Activated naive CD8-positive, alpha-beta T cell treated with anti-CD3 and anti-CD28 coated beads, Interleukin-2, amount 50 U/mL, for 24 hours (primary cell): ENCODE measurements at regions not wholly inside any gene's neighbourhood (a gene's known extent, or its start where the extent isn't known, plus 50 kb on each side); places are given as distances from the start of the nearest gene placed in this dataset.

ENCODE experiments used
- ATAC-seq: fragments of 150-1000 bp; cut with Tn5 transposase; one replicate; pipeline ENCODE4 v1.10.0; 2021
- DNase-seq: peaks from one replicate; pipeline ENCODE4 v3.0.0; 2021
- H3K27ac Mint-ChIP-seq: one replicate; pipeline ENCODE4 v1.8.0; 2021; ENCODE audit warnings: mild to moderate bottlenecking, mixed read lengths
- H3K27me3 Mint-ChIP-seq: one replicate; pipeline ENCODE4 v1.8.0; 2021; ENCODE audit warnings: mixed read lengths
- H3K36me3 Mint-ChIP-seq: one replicate; pipeline ENCODE4 v1.8.0; 2021; ENCODE audit warnings: low read depth, mixed read lengths
- H3K4me1 Mint-ChIP-seq: one replicate; pipeline ENCODE4 v1.8.0; 2021; ENCODE audit warnings: mixed read lengths
- H3K4me3 Mint-ChIP-seq: one replicate; pipeline ENCODE4 v1.8.0; 2021; ENCODE audit warnings: mild to moderate bottlenecking, moderate library complexity, mixed read lengths
- H3K9me3 Mint-ChIP-seq: one replicate; pipeline ENCODE4 v1.8.0; 2021; ENCODE audit warnings: mixed read lengths

DNA sequence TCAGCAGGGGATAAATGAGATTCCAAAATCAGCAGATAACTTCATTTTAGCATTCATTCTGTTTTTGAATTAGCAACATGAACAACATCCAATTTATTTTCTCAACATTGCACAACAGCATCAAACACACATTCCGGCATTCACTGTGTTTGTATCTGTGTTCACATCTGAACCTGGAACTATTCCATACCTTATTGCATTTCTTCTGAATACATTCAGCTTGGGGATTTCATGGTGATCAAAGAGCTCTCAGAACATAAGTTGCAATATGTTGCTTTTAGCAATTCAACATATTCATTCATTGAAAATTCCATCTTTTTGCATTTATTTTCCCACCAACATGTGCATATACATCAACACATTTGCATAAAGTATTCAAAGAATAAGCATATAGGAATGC lies 1431.7 kb upstream of the PIK3C3 start:
- H3K36me3 Mint-ChIP-seq: no peaks in the 10 kb centered on the region
- no peaks in the 10 kb centered on the region for H3K4me1 Mint-ChIP-seq
- no peaks in the 10 kb centered on the region for H3K27me3 Mint-ChIP-seq
- no peaks in the 10 kb centered on the region for H3K9me3 Mint-ChIP-seq
- no peak for DNase-seq
- no peak overlapping the region for H3K27ac Mint-ChIP-seq
- H3K4me3 Mint-ChIP-seq: no peak overlapping the region
- no peak for ATAC-seq

DNA sequence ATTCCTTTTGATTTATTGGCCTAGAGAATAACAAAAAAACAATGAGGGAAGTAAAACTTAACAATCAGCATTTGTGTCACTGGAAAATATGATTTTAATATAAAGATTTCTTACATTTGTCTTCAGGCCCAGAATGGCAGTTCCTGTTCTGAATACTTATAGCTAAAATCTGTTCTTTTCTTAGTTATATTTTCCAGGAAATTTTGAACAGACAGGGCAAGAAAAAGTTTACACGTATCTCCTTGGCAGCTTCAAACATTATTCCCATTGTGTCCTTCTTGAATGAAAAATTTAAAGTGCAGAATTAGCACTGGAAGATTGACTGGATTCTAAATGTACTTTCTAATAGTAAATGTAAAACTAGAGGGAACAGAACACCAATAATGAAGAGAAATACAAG lies 1454.0 kb upstream of the PIK3C3 start:
- H3K4me1 Mint-ChIP-seq: no peaks in the 10 kb centered on the region
- no peaks in the 10 kb centered on the region for H3K27me3 Mint-ChIP-seq
- no peak for ATAC-seq
- DNase-seq: no peak
- no peaks in the 10 kb centered on the region for H3K36me3 Mint-ChIP-seq
- H3K27ac Mint-ChIP-seq: no peak overlapping the region
- H3K4me3 Mint-ChIP-seq: no peak overlapping the region
- peaks cover 10% of the 10 kb centered on the region for H3K9me3 Mint-ChIP-seq

DNA sequence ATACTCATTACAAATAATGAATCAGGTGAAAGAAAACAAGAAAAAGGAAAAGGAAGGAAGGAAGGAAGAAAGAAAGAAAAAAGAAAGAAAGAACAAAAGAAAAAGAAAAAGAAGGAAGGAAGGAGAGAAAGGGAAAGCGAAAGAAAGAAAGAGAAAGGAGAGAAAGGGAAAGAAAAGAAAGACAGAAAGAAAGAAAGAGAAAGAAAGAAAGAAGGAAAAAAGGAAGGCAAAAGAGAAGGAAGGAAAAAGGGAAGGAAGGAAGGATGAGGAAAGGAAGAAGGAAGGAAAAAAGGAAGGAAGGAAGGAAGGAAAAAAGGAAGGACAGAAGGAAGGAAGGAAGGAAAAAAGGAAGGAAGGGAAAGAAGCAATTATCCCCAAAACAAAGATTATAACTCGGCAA lies 1460.4 kb upstream of the PIK3C3 start:
- no peaks in the 10 kb centered on the region for H3K4me1 Mint-ChIP-seq
- H3K27me3 Mint-ChIP-seq: no peaks in the 10 kb centered on the region
- no peak for ATAC-seq
- no peak for DNase-seq
- H3K36me3 Mint-ChIP-seq: no peaks in the 10 kb centered on the region
- H3K9me3 Mint-ChIP-seq: peaks cover 12% of the 10 kb centered on the region
- H3K4me3 Mint-ChIP-seq: no peak overlapping the region
- H3K27ac Mint-ChIP-seq: no peak overlapping the region

DNA sequence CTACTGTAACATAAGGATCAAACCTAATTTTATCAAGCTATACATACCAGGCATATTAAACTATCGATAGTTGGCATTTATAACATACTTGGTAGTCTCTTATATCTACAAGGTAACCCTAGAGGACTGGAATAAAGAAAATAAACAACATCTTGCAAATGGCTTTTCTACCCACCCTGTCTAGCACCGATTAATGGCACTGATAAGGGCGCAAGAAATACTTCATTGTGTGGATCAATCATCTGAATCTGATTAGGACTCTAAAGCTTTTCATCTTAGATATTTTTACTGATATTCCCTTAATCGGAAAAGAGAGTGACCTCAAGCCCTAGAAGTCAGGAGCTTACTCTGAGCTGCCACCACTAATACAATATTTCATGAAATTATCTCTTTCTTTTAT lies 1461.7 kb upstream of the PIK3C3 start:
- ATAC-seq (no peak), DNase-seq (no peak)
- no peak overlapping the region for H3K4me3 Mint-ChIP-seq
- no peak overlapping the region for H3K27ac Mint-ChIP-seq
- H3K27me3 Mint-ChIP-seq: no peaks in the 10 kb centered on the region
- H3K4me1 Mint-ChIP-seq: no peaks in the 10 kb centered on the region
- no peaks in the 10 kb centered on the region for H3K36me3 Mint-ChIP-seq
- peaks cover 16% of the 10 kb centered on the region for H3K9me3 Mint-ChIP-seq

DNA sequence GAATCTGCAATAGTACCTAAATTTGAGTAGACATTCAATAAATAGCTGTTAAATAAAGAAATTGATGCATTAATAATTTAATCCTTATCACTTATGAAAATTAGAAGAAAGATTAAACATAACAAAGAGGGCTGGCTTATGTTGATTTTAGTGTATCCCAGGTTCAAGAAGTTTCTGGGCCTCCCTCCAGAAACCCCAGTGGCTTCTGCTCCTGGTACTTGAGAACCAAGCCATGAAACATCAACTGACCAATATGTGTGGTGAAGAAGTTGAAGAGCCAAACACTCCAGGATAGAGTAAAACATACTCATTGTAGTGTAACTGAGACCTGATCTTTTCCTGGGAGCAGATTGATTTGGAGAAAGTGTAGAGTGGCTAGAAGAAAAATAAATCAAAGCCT lies 1465.7 kb upstream of the PIK3C3 start:
- H3K4me1 Mint-ChIP-seq: no peaks in the 10 kb centered on the region
- H3K4me3 Mint-ChIP-seq: no peak overlapping the region
- H3K36me3 Mint-ChIP-seq: no peaks in the 10 kb centered on the region
- peaks cover 10% of the 10 kb centered on the region for H3K9me3 Mint-ChIP-seq
- H3K27ac Mint-ChIP-seq: no peak overlapping the region
- ATAC-seq (no peak), DNase-seq (no peak)
- H3K27me3 Mint-ChIP-seq: no peaks in the 10 kb centered on the region

DNA sequence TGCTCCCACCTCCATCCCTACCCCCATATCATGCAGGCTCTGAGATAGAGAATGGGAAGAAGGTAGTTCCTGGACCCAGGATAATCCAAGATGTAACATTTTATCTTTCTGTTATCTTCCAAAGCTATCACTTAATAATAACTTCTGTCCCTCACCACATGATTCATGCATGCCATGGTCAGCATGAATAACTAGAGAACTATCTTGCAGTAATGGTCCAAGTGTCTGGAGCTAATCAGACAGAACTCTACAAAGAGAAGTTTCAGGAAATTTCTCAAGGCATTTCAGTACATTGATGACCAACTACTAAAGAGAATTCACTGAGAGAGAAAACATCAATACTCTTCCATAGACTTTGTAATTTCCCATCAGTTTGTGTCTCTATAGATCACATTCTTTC lies 1469.7 kb upstream of the PIK3C3 start:
- Mint-ChIP-seq H3K9me3 (peaks cover 12% of the 10 kb centered on the region), H3K27me3 (no peaks in the 10 kb centered on the region), H3K27ac (no peak overlapping the region), H3K36me3 (no peaks in the 10 kb centered on the region), H3K4me1 (no peaks in the 10 kb centered on the region), H3K4me3 (no peak overlapping the region)
- DNase-seq (no peak), ATAC-seq (no peak)

DNA sequence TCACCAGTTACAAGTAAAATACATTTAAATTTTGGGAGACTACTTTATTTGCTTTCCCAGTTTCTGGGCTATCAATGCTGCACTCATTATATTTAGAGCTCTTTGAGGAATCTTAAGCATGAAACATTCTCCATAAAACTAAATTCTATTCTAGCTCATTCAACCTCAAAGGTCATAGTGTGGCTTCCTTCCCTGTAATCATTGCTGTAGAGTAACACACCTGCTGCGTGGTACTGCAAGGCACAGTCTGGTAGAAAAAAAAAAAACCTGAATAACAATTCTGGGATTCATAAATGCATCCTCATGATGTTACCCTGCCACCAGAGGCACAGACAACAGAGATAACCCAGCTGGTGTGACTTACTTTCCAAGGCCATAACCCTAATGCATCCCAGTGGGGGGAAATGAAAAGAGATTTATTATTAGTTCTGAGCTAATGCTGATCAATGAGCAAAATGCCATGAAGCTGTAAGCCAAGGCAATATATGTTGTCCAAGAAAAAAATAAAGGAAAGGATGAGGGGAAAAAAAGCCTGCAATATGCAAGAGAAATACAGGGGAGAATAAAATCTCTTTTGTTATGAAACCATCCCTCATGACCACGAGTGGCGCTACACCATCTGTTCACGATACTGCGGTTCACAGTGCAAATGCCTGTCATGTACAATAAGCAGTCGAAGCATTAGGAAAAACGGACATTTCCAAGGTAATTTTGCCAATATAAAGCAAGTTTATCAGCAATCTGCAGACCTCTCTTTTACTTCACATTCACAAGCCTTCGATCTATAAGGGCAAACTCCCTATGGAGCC lies 1481.6 kb upstream of the PIK3C3 start:
- Mint-ChIP-seq H3K36me3 (no peaks in the 10 kb centered on the region), H3K4me3 (no peak overlapping the region), H3K27me3 (no peaks in the 10 kb centered on the region), H3K27ac (no peak overlapping the region), H3K9me3 (peaks cover 7% of the 10 kb centered on the region), H3K4me1 (no peaks in the 10 kb centered on the region)
- ATAC-seq: no peak
- no peak for DNase-seq

DNA sequence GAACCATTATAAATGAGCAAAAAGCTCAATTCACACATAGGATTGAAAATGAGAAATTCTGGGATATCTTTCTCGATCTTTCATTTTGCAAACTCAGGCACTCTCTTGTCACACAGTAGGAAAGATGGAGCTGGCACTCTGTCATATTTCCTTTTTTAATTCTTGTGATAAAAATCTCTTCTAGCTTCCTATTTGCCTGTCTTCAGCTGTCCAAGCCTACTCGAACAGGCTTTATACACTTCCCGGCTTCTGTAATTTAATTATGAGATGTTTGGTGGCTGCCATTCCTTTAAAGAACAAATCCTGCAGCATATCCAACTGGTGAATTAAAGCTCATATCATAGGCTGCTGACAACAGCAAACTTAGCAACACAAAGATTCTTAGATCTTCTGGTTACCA lies 1484.3 kb upstream of the PIK3C3 start:
- ATAC-seq (no peak), DNase-seq (no peak)
- no peak overlapping the region for H3K4me3 Mint-ChIP-seq
- H3K27me3 Mint-ChIP-seq: no peaks in the 10 kb centered on the region
- H3K9me3 Mint-ChIP-seq: peaks cover under 1% of the 10 kb centered on the region
- H3K27ac Mint-ChIP-seq: no peak overlapping the region
- no peaks in the 10 kb centered on the region for H3K36me3 Mint-ChIP-seq
- no peaks in the 10 kb centered on the region for H3K4me1 Mint-ChIP-seq

DNA sequence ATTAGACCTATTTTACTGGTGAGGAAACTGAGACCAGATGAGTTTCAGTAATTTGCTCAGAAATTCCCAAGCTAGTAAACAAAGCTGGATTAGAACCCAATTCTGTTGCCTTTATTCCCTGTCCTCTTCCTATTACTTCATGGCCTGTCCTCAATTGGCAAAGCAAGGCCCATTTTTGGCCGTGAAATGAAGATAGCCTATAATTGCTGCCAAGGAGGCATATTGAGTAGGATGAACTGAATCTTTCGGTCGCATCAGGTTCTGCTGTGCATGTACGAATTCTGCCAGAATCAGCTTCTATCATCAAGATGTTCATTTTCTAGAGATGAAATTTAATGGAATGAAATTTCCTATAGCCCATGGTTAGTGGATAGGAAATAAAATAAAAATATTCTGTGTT lies 1485.2 kb upstream of the PIK3C3 start:
- H3K9me3 Mint-ChIP-seq: peaks cover 4% of the 10 kb centered on the region
- no peaks in the 10 kb centered on the region for H3K27me3 Mint-ChIP-seq
- H3K4me1 Mint-ChIP-seq: no peaks in the 10 kb centered on the region
- no peaks in the 10 kb centered on the region for H3K36me3 Mint-ChIP-seq
- H3K4me3 Mint-ChIP-seq: no peak overlapping the region
- no peak overlapping the region for H3K27ac Mint-ChIP-seq
- no peak for DNase-seq
- ATAC-seq: no peak

DNA sequence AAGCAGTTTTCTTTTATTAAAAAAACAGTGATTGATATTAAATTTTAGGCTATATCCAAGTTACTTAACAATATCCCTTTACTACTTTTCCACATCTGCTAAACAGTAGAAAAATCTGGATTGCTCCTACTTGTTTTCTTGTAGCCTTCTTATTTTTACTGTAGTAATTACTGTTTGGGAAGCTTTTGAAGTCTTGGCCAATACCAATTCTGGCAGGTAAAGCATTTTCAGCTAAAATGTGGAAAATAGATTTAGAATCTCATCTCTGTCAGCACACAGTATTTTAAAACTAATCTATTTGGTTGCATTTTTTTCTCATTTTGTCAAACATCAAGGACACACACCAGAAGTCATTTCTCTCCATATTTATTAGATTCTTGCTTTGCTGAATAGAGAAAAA lies 1485.7 kb upstream of the PIK3C3 start:
- DNase-seq (no peak), ATAC-seq (no peak)
- Mint-ChIP-seq H3K27ac (no peak overlapping the region), H3K36me3 (no peaks in the 10 kb centered on the region), H3K9me3 (peaks cover 4% of the 10 kb centered on the region), H3K27me3 (no peaks in the 10 kb centered on the region), H3K4me1 (no peaks in the 10 kb centered on the region), H3K4me3 (no peak overlapping the region)

DNA sequence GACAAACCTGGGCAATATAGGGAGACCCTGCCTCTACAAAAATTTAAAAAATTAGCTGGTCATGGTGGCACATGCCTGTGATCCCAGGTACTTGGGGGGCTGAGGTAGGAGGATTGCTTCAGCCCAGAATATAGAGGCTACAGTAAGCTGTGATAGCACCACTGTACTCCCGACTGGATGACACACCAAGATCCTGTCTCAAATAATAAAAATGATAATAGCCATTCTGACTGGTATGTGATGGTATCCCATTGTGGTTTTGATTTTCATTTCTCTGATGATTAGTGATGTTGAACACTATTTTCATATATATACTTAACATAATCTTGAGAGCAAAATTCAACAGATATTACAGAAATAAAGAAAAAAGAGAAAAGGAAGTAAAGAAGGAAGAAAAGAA lies 1491.0 kb upstream of the PIK3C3 start:
- H3K27me3 Mint-ChIP-seq: no peaks in the 10 kb centered on the region
- H3K4me1 Mint-ChIP-seq: no peaks in the 10 kb centered on the region
- H3K27ac Mint-ChIP-seq: no peak overlapping the region
- no peaks in the 10 kb centered on the region for H3K36me3 Mint-ChIP-seq
- peaks cover 8% of the 10 kb centered on the region for H3K9me3 Mint-ChIP-seq
- DNase-seq (no peak), ATAC-seq (no peak)
- no peak overlapping the region for H3K4me3 Mint-ChIP-seq

DNA sequence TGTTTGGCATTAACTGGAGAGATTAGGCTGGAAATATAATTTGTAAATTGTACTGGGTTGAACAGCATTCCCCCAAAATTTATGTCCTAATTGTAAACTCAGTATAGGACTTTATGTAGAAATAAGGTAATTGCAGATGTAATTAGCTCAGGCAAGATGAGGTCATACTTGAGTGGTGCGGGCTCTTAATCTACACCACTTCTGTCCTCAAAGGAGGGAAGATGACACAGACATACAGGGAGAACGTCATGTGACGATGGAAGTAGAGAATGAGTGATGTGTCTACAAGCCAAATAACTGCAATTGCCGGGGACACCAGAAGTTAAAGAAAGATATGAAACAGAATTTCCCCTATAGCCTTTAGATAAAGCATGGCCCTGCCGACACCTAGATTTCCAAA lies 1501.1 kb upstream of the PIK3C3 start:
- peaks cover 31% of the 10 kb centered on the region for H3K9me3 Mint-ChIP-seq
- DNase-seq (no peak), ATAC-seq (no peak)
- no peaks in the 10 kb centered on the region for H3K36me3 Mint-ChIP-seq
- H3K4me3 Mint-ChIP-seq: no peak overlapping the region
- H3K4me1 Mint-ChIP-seq: no peaks in the 10 kb centered on the region
- H3K27ac Mint-ChIP-seq: no peak overlapping the region
- H3K27me3 Mint-ChIP-seq: no peaks in the 10 kb centered on the region

DNA sequence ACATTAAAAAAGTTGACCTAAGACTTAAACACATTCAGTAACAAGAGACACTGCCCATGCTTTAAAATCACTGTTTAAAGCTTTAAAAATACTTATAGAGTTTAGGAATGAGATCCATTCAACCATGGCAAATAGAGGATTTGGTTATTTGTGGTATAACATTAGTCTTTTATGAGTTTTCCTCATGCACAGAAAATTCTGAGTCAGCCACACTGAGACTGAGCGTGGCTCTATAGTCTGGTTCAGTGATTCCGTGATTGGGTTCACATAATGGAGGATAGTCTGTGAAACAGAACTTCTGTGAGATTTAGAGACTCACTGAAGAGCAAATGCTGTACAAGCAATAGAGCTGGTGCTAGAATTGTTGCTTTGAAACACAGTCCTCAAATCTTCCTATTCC lies 1502.4 kb upstream of the PIK3C3 start:
- peaks cover 23% of the 10 kb centered on the region for H3K9me3 Mint-ChIP-seq
- no peaks in the 10 kb centered on the region for H3K36me3 Mint-ChIP-seq
- no peak overlapping the region for H3K27ac Mint-ChIP-seq
- DNase-seq: no peak
- no peaks in the 10 kb centered on the region for H3K27me3 Mint-ChIP-seq
- no peaks in the 10 kb centered on the region for H3K4me1 Mint-ChIP-seq
- ATAC-seq: no peak
- no peak overlapping the region for H3K4me3 Mint-ChIP-seq

DNA sequence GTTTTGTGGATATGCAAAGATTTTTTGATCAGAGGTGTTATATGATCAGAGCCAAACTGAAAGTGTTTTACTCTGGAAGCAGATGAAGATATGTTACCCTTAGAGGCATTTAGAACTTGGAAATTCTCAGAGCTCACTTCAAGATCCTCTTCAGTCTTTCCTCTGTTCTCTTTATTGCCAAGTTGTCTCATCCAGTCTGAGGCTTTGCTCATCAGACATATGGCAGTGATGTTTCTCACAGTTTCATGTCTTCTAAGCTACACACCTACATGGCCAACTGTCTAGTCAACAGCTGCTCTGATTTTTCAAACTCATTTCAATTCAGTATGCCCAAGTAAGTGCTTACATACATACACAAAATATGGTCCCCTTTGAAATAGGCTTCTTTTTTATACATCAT lies 1504.3 kb upstream of the PIK3C3 start:
- Mint-ChIP-seq H3K27me3 (no peaks in the 10 kb centered on the region), H3K9me3 (peaks cover 15% of the 10 kb centered on the region), H3K27ac (no peak overlapping the region), H3K36me3 (no peaks in the 10 kb centered on the region), H3K4me1 (no peaks in the 10 kb centered on the region), H3K4me3 (no peak overlapping the region)
- ATAC-seq (no peak), DNase-seq (no peak)

DNA sequence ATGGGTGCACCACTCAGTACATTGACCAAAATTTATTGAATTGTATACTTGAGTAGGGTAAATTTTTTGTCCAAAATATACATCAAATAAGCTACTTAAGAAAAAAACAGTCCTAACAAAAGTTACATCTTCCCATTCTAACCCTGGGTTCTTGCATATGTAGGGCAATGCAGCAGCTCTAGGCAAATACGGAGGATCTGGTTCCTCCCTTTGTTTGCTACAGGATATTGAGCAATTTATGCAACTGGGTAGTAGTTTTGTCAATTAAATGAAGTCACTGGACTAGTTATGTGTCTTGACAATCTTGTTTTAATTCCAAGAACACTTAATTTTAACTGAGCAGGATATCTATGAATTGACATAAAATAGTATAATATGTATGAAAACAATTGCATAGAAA lies 1507.2 kb upstream of the PIK3C3 start:
- Mint-ChIP-seq H3K36me3 (no peaks in the 10 kb centered on the region), H3K9me3 (peaks cover 5% of the 10 kb centered on the region), H3K27me3 (no peaks in the 10 kb centered on the region), H3K4me1 (no peaks in the 10 kb centered on the region), H3K27ac (no peak overlapping the region), H3K4me3 (no peak overlapping the region)
- no peak for DNase-seq
- no peak for ATAC-seq

DNA sequence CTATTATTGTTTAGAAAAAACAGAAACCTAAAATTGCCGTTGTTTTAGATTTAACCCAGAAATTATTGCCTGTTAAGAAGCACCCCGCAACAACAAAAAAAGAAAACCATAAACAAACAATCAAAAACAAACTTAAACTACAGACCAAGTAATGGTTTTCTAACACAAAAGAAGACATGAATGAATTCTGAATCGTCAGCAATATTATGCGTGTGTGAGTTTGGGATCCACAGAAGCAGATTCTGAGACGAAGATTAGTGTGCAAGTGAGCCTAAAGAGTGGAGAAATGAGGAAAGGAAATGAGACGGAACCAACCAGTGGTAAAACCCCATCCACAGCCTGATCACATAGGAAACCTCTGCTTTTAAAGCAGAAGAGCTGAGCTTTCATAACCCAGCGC lies 1514.9 kb upstream of the PIK3C3 start:
- Mint-ChIP-seq H3K27ac (no peak overlapping the region), H3K4me1 (no peaks in the 10 kb centered on the region), H3K9me3 (peaks cover 18% of the 10 kb centered on the region), H3K4me3 (no peak overlapping the region), H3K36me3 (no peaks in the 10 kb centered on the region), H3K27me3 (no peaks in the 10 kb centered on the region)
- DNase-seq (no peak), ATAC-seq (no peak)
